OCI-LY1 (cell line): ENCODE measurements at regions not wholly inside any gene's neighbourhood (a gene's known extent, or its start where the extent isn't known, plus 50 kb on each side); places are given as distances from the start of the nearest gene placed in this dataset.
"Not testable (repeated sequence)": the region's sequence is repeated elsewhere in the genome, so short reads cannot be mapped to it uniquely, and the experiment has no call there.

ENCODE experiments used
- H2AFZ ChIP-seq: fragments of 200-600 bp; sonication (generic), shearing (Covaris generic); 2 replicates; pipeline ENCODE4 v1.6.0; 2014; ENCODE audit warnings: antibody characterized with exemption, mild to moderate bottlenecking, low read length
- H3F3A ChIP-seq: fragments of 200-600 bp; sonication (generic), shearing (Covaris generic); 2 replicates; pipeline ENCODE4 v1.6.0; 2014; ENCODE audit warnings: mild to moderate bottlenecking, antibody characterized with exemption, low read length, moderate library complexity; ENCODE audit not compliant: insufficient read depth
- H3K27ac ChIP-seq: fragments of 200-600 bp; sonication (generic); 2 replicates; pipeline ENCODE4 v1.5.1; 2014; ENCODE audit warnings: low read length, mixed run types, mild to moderate bottlenecking, low read depth; ENCODE audit not compliant: poor library complexity, severe bottlenecking
- H3K27me3 ChIP-seq: fragments of 200-600 bp; sonication (generic); 2 replicates; pipeline ENCODE4 v1.6.0; 2014; ENCODE audit warnings: antibody characterized with exemption, mild to moderate bottlenecking, low read length, moderate library complexity; ENCODE audit not compliant: insufficient read depth
- H3K36me3 ChIP-seq: fragments of 200-600 bp; sonication (generic); 2 replicates; pipeline ENCODE4 v1.6.1; 2014; ENCODE audit warnings: mild to moderate bottlenecking, antibody characterized with exemption, low read length, moderate library complexity, mixed read lengths; ENCODE audit not compliant: insufficient read depth
- H3K4me1 ChIP-seq: fragments of 200-600 bp; sonication (generic); 2 replicates; pipeline ENCODE4 v1.5.1; 2014; ENCODE audit warnings: mild to moderate bottlenecking, low read length, moderate library complexity; ENCODE audit not compliant: insufficient read depth, severe bottlenecking
- H3K4me2 ChIP-seq: fragments of 200-600 bp; sonication (generic), shearing (Covaris generic); 2 replicates; pipeline ENCODE4 v1.6.1; 2014; ENCODE audit warnings: low read length
- H3K4me3 ChIP-seq: fragments of 200-600 bp; sonication (generic); 2 replicates; pipeline ENCODE4 v1.5.1; 2014; ENCODE audit warnings: low read length, low read depth, mild to moderate bottlenecking, mixed read lengths; ENCODE audit not compliant: poor library complexity, severe bottlenecking
- H3K79me2 ChIP-seq: fragments of 200-600 bp; shearing (Covaris generic); 2 replicates; pipeline ENCODE4 v1.6.1; 2016; ENCODE audit warnings: mixed run types, low read length, mixed read lengths; ENCODE audit not compliant: insufficient read depth
- H3K9ac ChIP-seq: fragments of 200-600 bp; sonication (generic), shearing (Covaris generic); 2 replicates; pipeline ENCODE4 v1.6.1; 2014; ENCODE audit warnings: mild to moderate bottlenecking, low read length, mixed read lengths
- H3K9me2 ChIP-seq: fragments of 200-600 bp; sonication (generic), shearing (Covaris generic); 2 replicates; pipeline ENCODE4 v1.6.1; 2014; ENCODE audit warnings: low read depth, mild to moderate bottlenecking, low read length, mixed read lengths
- H3K9me3 ChIP-seq: fragments of 200-600 bp; shearing (Covaris generic); 2 replicates; pipeline ENCODE4 v1.6.1; 2014; ENCODE audit warnings: low read length, mixed read lengths
- H4K20me1 ChIP-seq: fragments of 200-600 bp; sonication (generic), shearing (Covaris generic); 2 replicates; pipeline ENCODE4 v1.6.0; 2016; ENCODE audit warnings: mild to moderate bottlenecking, low read length; ENCODE audit not compliant: insufficient read depth

GRCh38 chr18:14361346-14361745, 182.1 kb downstream of the POTEC start:
- not testable (repeated sequence) for H3K36me3 ChIP-seq, H3K4me2 ChIP-seq, H3K27me3 ChIP-seq, H3K79me2 ChIP-seq, H2AFZ ChIP-seq, H3K27ac ChIP-seq, H3K4me1 ChIP-seq, H3K9me3 ChIP-seq, H3K9me2 ChIP-seq, H4K20me1 ChIP-seq, H3F3A ChIP-seq, H3K4me3 ChIP-seq, H3K9ac ChIP-seq

GRCh38 chr18:14357553-14358297, 185.7 kb downstream of the POTEC start:
- H3K4me2 ChIP-seq, H3K9ac ChIP-seq, H3K9me3 ChIP-seq, H3K9me2 ChIP-seq, H4K20me1 ChIP-seq, H3K36me3 ChIP-seq, H3K79me2 ChIP-seq, H3F3A ChIP-seq, H3K27ac ChIP-seq, H2AFZ ChIP-seq, H3K4me3 ChIP-seq, H3K27me3 ChIP-seq, H3K4me1 ChIP-seq: not testable (repeated sequence)

- not testable (repeated sequence) for H3K4me2 ChIP-seq, H3K27me3 ChIP-seq, H3K9ac ChIP-seq, H3K9me3 ChIP-seq, H2AFZ ChIP-seq, H3K79me2 ChIP-seq, H3K4me3 ChIP-seq, H3K36me3 ChIP-seq, H4K20me1 ChIP-seq, H3K27ac ChIP-seq, H3F3A ChIP-seq, H3K4me1 ChIP-seq, H3K9me2 ChIP-seq
Measured at GRCh38 chr18:14342170-14342569, 201.2 kb downstream of the POTEC start.

- H3K9me3 ChIP-seq, H3F3A ChIP-seq, H3K79me2 ChIP-seq, H4K20me1 ChIP-seq, H3K27ac ChIP-seq, H3K4me1 ChIP-seq, H2AFZ ChIP-seq, H3K9me2 ChIP-seq, H3K9ac ChIP-seq, H3K27me3 ChIP-seq, H3K36me3 ChIP-seq, H3K4me2 ChIP-seq, H3K4me3 ChIP-seq: not testable (repeated sequence)
Measured at GRCh38 chr18:14336017-14336416, 203.8 kb upstream of the ZNF519 start.

GRCh38 chr18:14321217-14321616, 189.0 kb upstream of the ZNF519 start:
- H3K27ac ChIP-seq, H3K27me3 ChIP-seq, H2AFZ ChIP-seq, H3K79me2 ChIP-seq, H4K20me1 ChIP-seq, H3K4me2 ChIP-seq, H3K9ac ChIP-seq, H3F3A ChIP-seq, H3K9me3 ChIP-seq, H3K4me3 ChIP-seq, H3K36me3 ChIP-seq, H3K9me2 ChIP-seq: not testable (repeated sequence)
- H3K4me1 ChIP-seq: peaks cover 11% of the 10 kb centered on the region

GRCh38 chr18:14301255-14301654, 169.0 kb upstream of the ZNF519 start:
- not testable (repeated sequence) for H4K20me1 ChIP-seq, H3K4me3 ChIP-seq, H3K27me3 ChIP-seq, H3K27ac ChIP-seq, H3K9me3 ChIP-seq, H3K4me1 ChIP-seq, H3K4me2 ChIP-seq, H3F3A ChIP-seq, H2AFZ ChIP-seq, H3K9me2 ChIP-seq, H3K36me3 ChIP-seq, H3K79me2 ChIP-seq, H3K9ac ChIP-seq

- not testable (repeated sequence) for H3K9me3 ChIP-seq, H4K20me1 ChIP-seq, H3K27ac ChIP-seq, H3K36me3 ChIP-seq, H3K4me3 ChIP-seq, H2AFZ ChIP-seq, H3K79me2 ChIP-seq, H3K4me1 ChIP-seq, H3K9ac ChIP-seq, H3K27me3 ChIP-seq, H3K9me2 ChIP-seq, H3K4me2 ChIP-seq, H3F3A ChIP-seq
Measured at GRCh38 chr18:14295081-14295480, 162.8 kb upstream of the ZNF519 start.
